GM19452 (cell line): ENCODE measurements at regions not wholly inside any gene's neighbourhood (a gene's known extent, or its start where the extent isn't known, plus 50 kb on each side); places are given as distances from the start of the nearest gene placed in this dataset.

Experiments used
- ATAC-seq: cut with Tn5 transposase; IDR thresholded peaks from one replicate; pipeline ENCODE4 v1.9.1; 2021; ENCODE audit not compliant: unreplicated experiment

GRCh38 chr12:115010324-115010995 is 326.5 kb upstream of the TBX3 start:
- ATAC-seq: no peak

- ATAC-seq: no peak
Observed at GRCh38 chr12:115008929-115009328, 325.0 kb upstream of the TBX3 start.

GRCh38 chr12:115004470-115005146 is 320.6 kb upstream of the TBX3 start:
- no peak for ATAC-seq

- ATAC-seq: no peak
Observed at GRCh38 chr12:115002434-115002833, 318.5 kb upstream of the TBX3 start.

GRCh38 chr12:115001571-115002180 is 317.7 kb upstream of the TBX3 start:
- no peak for ATAC-seq

GRCh38 chr12:115000038-115000437 is 316.1 kb upstream of the TBX3 start:
- ATAC-seq: no peak

- no peak for ATAC-seq
Observed at GRCh38 chr12:114998750-114999128, 314.8 kb upstream of the TBX3 start.

GRCh38 chr12:114998118-114998749 is 314.3 kb upstream of the TBX3 start:
- ATAC-seq: no peak

GRCh38 chr12:114996382-114996781 is 312.4 kb upstream of the TBX3 start:
- no peak for ATAC-seq

GRCh38 chr12:114995891-114996290 is 311.9 kb upstream of the TBX3 start:
- ATAC-seq: no peak

GRCh38 chr12:114993165-114993564 is 309.2 kb upstream of the TBX3 start:
- ATAC-seq: no peak

GRCh38 chr12:114992443-114992842 is 308.5 kb upstream of the TBX3 start:
- no peak for ATAC-seq

GRCh38 chr12:114990381-114990780 is 306.4 kb upstream of the TBX3 start:
- no peak for ATAC-seq

GRCh38 chr12:114986849-114987248 is 302.9 kb upstream of the TBX3 start:
- ATAC-seq: no peak

GRCh38 chr12:114986178-114986714 is 302.3 kb upstream of the TBX3 start:
- no peak for ATAC-seq

- ATAC-seq: no peak
Observed at GRCh38 chr12:114984634-114985061, 300.7 kb upstream of the TBX3 start.

- no peak for ATAC-seq
Observed at GRCh38 chr12:114982760-114983159, 298.8 kb upstream of the TBX3 start.

- no peak for ATAC-seq
Observed at GRCh38 chr12:114981036-114981435, 297.1 kb upstream of the TBX3 start.

GRCh38 chr12:114976959-114977358 is 293.0 kb upstream of the TBX3 start:
- no peak for ATAC-seq

GRCh38 chr12:114976372-114976771 is 292.4 kb upstream of the TBX3 start:
- ATAC-seq: no peak

GRCh38 chr12:114975640-114976310 is 291.8 kb upstream of the TBX3 start:
- ATAC-seq: no peak
